Vagina (tissue), 2 donors: ENCODE measurements at regions not wholly inside any gene's neighbourhood (a gene's known extent, or its start where the extent isn't known, plus 50 kb on each side); places are given as distances from the start of the nearest gene placed in this dataset.

Source experiments
- POLR2A ChIP-seq, 2 donors: fragments of 450-650 bp; IDR thresholded peaks; one replicate each; pipeline ENCODE4 v1.6.1; 2017; ENCODE audit warnings: antibody characterized with exemption in 2 of 2, mild to moderate bottlenecking in 2 of 2, moderate library complexity in 2 of 2
- POLR2AphosphoS5 ChIP-seq, 2 donors: sonication (generic); formaldehyde crosslinking; IDR thresholded peaks; one replicate each; pipeline ENCODE4 v1.9.0; 2017; ENCODE audit warnings: antibody characterized with exemption in 2 of 2, mild to moderate bottlenecking in 2 of 2, low read depth in 1 of 2; ENCODE audit not compliant: insufficient read depth in 1 of 2
- TF ChIP-seq, protein P1 (sequence below), 3 experiments: fragments of 450-650 bp in 2 of 3; fragments of 200-600 bp in 1 of 3; sonication (generic) in 1 of 3; IDR thresholded peaks; one replicate each; pipeline ENCODE4 v1.5.1; 2017 to 2019; ENCODE audit warnings: antibody characterized with exemption in 3 of 3, mild to moderate bottlenecking in 2 of 3, moderate library complexity in 2 of 3

DNA sequence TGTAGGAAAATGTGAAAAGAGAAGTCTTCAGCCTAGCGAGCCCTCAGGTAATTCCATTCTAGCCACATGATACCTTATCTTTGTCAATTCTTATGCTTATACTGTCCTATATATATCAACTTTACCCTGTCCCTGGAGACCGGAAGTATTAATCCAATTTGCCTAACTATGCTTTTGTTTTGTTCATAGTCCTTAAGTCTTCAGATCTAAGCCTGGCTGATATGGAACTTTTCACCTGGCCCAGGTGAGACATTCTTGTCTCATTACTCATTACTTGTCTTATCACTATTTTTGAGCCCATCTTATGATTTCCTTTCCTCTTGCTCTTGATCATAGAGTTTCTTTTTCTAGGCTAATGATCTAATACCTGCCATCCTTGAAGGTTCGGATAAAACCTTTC, 194.1 kb upstream of the FANCL start:
- TF ChIP-seq POLR2AphosphoS5 (IDR thresholded peaks at IDR 0.05; ENCODE audit: insufficient read depth in 1 of 2, low read depth in 1 of 2): no peak
- no peak for TF ChIP-seq POLR2A (IDR thresholded peaks at IDR 0.05)
- TF ChIP-seq, protein P1, sequence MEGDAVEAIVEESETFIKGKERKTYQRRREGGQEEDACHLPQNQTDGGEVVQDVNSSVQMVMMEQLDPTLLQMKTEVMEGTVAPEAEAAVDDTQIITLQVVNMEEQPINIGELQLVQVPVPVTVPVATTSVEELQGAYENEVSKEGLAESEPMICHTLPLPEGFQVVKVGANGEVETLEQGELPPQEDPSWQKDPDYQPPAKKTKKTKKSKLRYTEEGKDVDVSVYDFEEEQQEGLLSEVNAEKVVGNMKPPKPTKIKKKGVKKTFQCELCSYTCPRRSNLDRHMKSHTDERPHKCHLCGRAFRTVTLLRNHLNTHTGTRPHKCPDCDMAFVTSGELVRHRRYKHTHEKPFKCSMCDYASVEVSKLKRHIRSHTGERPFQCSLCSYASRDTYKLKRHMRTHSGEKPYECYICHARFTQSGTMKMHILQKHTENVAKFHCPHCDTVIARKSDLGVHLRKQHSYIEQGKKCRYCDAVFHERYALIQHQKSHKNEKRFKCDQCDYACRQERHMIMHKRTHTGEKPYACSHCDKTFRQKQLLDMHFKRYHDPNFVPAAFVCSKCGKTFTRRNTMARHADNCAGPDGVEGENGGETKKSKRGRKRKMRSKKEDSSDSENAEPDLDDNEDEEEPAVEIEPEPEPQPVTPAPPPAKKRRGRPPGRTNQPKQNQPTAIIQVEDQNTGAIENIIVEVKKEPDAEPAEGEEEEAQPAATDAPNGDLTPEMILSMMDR (IDR thresholded peaks at IDR 0.05): no peak
